ENCODE measurements at regions not wholly inside any gene's neighbourhood (a gene's known extent, or its start where the extent isn't known, plus 50 kb on each side); places are given as distances from the start of the nearest gene placed in this dataset.

DNA sequence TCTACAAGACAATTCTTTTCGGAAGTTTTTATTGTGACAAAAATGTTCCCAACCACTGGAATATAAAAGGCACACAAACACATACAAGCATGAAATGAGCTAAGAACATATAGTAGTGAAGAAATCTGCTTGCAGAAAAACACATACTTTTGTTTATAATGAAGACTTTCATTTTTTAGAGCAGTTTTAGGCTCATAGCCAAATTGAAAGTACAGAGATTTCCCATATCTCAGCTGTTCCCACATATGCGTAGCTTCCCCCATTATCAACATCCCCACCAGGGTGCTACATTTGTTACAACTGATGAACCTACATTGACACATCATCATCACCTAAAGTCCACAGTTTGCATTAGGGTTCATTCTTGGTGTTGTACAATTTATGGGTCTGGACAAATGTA is 249.4 kb downstream of the KCTD12 start:
- TF ChIP-seq, protein P1, sequence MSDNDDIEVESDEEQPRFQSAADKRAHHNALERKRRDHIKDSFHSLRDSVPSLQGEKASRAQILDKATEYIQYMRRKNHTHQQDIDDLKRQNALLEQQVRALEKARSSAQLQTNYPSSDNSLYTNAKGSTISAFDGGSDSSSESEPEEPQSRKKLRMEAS (IDR thresholded peaks at IDR 0.05), result no peak
- TF ChIP-seq RAD21 (IDR thresholded peaks at IDR 0.05), result no peak
- TF ChIP-seq, protein P2, sequence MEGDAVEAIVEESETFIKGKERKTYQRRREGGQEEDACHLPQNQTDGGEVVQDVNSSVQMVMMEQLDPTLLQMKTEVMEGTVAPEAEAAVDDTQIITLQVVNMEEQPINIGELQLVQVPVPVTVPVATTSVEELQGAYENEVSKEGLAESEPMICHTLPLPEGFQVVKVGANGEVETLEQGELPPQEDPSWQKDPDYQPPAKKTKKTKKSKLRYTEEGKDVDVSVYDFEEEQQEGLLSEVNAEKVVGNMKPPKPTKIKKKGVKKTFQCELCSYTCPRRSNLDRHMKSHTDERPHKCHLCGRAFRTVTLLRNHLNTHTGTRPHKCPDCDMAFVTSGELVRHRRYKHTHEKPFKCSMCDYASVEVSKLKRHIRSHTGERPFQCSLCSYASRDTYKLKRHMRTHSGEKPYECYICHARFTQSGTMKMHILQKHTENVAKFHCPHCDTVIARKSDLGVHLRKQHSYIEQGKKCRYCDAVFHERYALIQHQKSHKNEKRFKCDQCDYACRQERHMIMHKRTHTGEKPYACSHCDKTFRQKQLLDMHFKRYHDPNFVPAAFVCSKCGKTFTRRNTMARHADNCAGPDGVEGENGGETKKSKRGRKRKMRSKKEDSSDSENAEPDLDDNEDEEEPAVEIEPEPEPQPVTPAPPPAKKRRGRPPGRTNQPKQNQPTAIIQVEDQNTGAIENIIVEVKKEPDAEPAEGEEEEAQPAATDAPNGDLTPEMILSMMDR (IDR thresholded peaks at IDR 0.05; ENCODE audit: low read depth, low read length, missing input control), result no peak
- no peak for TF ChIP-seq EGR1 (IDR thresholded peaks at IDR 0.05; ENCODE audit: low read depth in 2 of 2)
- TF ChIP-seq YY1 (IDR thresholded peaks at IDR 0.05), result no peak
- TF ChIP-seq, protein P3, sequence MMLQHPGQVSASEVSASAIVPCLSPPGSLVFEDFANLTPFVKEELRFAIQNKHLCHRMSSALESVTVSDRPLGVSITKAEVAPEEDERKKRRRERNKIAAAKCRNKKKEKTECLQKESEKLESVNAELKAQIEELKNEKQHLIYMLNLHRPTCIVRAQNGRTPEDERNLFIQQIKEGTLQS (IDR thresholded peaks at IDR 0.05), result no peak
- TF ChIP-seq HNF4G (IDR thresholded peaks at IDR 0.05), result no peak
- TF ChIP-seq TAF1 (conservative IDR thresholded peaks at IDR 0.05), result no peak
- TF ChIP-seq RXRA (IDR thresholded peaks at IDR 0.05), result no peak

Data from liver (tissue), 3 donors.